ENCODE measurements at regions not wholly inside any gene's neighbourhood (a gene's known extent, or its start where the extent isn't known, plus 50 kb on each side); places are given as distances from the start of the nearest gene placed in this dataset.

GRCh38 chr17:69672924-69673323 is 258.4 kb downstream of the MAP2K6 start:
- Histone ChIP-seq H3K4me3 (ENCODE audit: low read length) (no peak overlapping the region), H3K9me3 (ENCODE audit: insufficient read depth, low read length) (no peaks in the 10 kb centered on the region), H3K9ac (ENCODE audit: low read length) (no peak overlapping the region), H4K20me1 (ENCODE audit: insufficient read depth, low read length) (no peaks in the 10 kb centered on the region), H2AFZ (ENCODE audit: low read depth, low read length) (no peak overlapping the region), H3K4me2 (ENCODE audit: low read length) (no peak overlapping the region), H3K27me3 (ENCODE audit: low read depth, low read length) (no peaks in the 10 kb centered on the region), H3K27ac (ENCODE audit: low read length) (no peak overlapping the region), H3K79me2 (ENCODE audit: low read length) (no peaks in the 10 kb centered on the region), H3K4me1 (ENCODE audit: low read length) (no peaks in the 10 kb centered on the region), H3K36me3 (replicated peaks; ENCODE audit: low read depth, low read length) (no peaks in the 10 kb centered on the region)
- no peak for TF ChIP-seq EZH2phosphoT487 (IDR thresholded peaks at IDR 0.05; ENCODE audit: low read depth)
- no peak for TF ChIP-seq CTCF (IDR thresholded peaks at IDR 0.05; ENCODE audit: low read depth, low read length)

GRCh38 chr17:69677130-69677529 is 262.6 kb downstream of the MAP2K6 start:
- Histone ChIP-seq H2AFZ (ENCODE audit: low read depth, low read length) (no peak overlapping the region), H3K27me3 (ENCODE audit: low read depth, low read length) (no peaks in the 10 kb centered on the region), H3K27ac (ENCODE audit: low read length) (no peak overlapping the region), H3K4me2 (ENCODE audit: low read length) (no peak overlapping the region), H4K20me1 (ENCODE audit: insufficient read depth, low read length) (no peaks in the 10 kb centered on the region), H3K9ac (ENCODE audit: low read length) (no peak overlapping the region), H3K4me3 (ENCODE audit: low read length) (no peak overlapping the region), H3K79me2 (ENCODE audit: low read length) (no peaks in the 10 kb centered on the region), H3K4me1 (ENCODE audit: low read length) (no peaks in the 10 kb centered on the region), H3K36me3 (replicated peaks; ENCODE audit: low read depth, low read length) (no peaks in the 10 kb centered on the region), H3K9me3 (ENCODE audit: insufficient read depth, low read length) (no peaks in the 10 kb centered on the region)
- TF ChIP-seq EZH2phosphoT487 (IDR thresholded peaks at IDR 0.05; ENCODE audit: low read depth) (no peak), CTCF (IDR thresholded peaks at IDR 0.05; ENCODE audit: low read depth, low read length) (peak; percentile 43)

GRCh38 chr17:69678206-69678605 is 263.7 kb downstream of the MAP2K6 start:
- H3K9ac ChIP-seq (ENCODE audit: low read length), result no peak overlapping the region
- H3K4me1 ChIP-seq (ENCODE audit: low read length), result no peaks in the 10 kb centered on the region
- no peaks in the 10 kb centered on the region for H3K36me3 ChIP-seq (replicated peaks; ENCODE audit: low read depth, low read length)
- no peak overlapping the region for H3K4me2 ChIP-seq (ENCODE audit: low read length)
- H2AFZ ChIP-seq (ENCODE audit: low read depth, low read length), result no peak overlapping the region
- no peak overlapping the region for H3K27ac ChIP-seq (ENCODE audit: low read length)
- H4K20me1 ChIP-seq (ENCODE audit: insufficient read depth, low read length), result no peaks in the 10 kb centered on the region
- no peaks in the 10 kb centered on the region for H3K27me3 ChIP-seq (ENCODE audit: low read depth, low read length)
- H3K79me2 ChIP-seq (ENCODE audit: low read length), result no peaks in the 10 kb centered on the region
- H3K9me3 ChIP-seq (ENCODE audit: insufficient read depth, low read length), result no peaks in the 10 kb centered on the region
- TF ChIP-seq EZH2phosphoT487 (IDR thresholded peaks at IDR 0.05; ENCODE audit: low read depth), result no peak
- TF ChIP-seq CTCF (IDR thresholded peaks at IDR 0.05; ENCODE audit: low read depth, low read length), result no peak
- H3K4me3 ChIP-seq (ENCODE audit: low read length), result no peak overlapping the region

- no peaks in the 10 kb centered on the region for H3K79me2 ChIP-seq (ENCODE audit: low read length)
- no peaks in the 10 kb centered on the region for H3K36me3 ChIP-seq (replicated peaks; ENCODE audit: low read depth, low read length)
- no peak overlapping the region for H3K27ac ChIP-seq (ENCODE audit: low read length)
- H4K20me1 ChIP-seq (ENCODE audit: insufficient read depth, low read length), result no peaks in the 10 kb centered on the region
- H3K4me3 ChIP-seq (ENCODE audit: low read length), result no peak overlapping the region
- no peaks in the 10 kb centered on the region for H3K9me3 ChIP-seq (ENCODE audit: insufficient read depth, low read length)
- no peaks in the 10 kb centered on the region for H3K4me1 ChIP-seq (ENCODE audit: low read length)
- TF ChIP-seq EZH2phosphoT487 (IDR thresholded peaks at IDR 0.05; ENCODE audit: low read depth) (no peak), CTCF (IDR thresholded peaks at IDR 0.05; ENCODE audit: low read depth, low read length) (no peak)
- no peak overlapping the region for H3K9ac ChIP-seq (ENCODE audit: low read length)
- no peak overlapping the region for H2AFZ ChIP-seq (ENCODE audit: low read depth, low read length)
- H3K4me2 ChIP-seq (ENCODE audit: low read length), result no peak overlapping the region
- no peaks in the 10 kb centered on the region for H3K27me3 ChIP-seq (ENCODE audit: low read depth, low read length)
Observed at GRCh38 chr17:69679829-69680228, 265.3 kb downstream of the MAP2K6 start.
